ENCODE measurements at regions not wholly inside any gene's neighbourhood (a gene's known extent, or its start where the extent isn't known, plus 50 kb on each side); places are given as distances from the start of the nearest gene placed in this dataset.

DNA sequence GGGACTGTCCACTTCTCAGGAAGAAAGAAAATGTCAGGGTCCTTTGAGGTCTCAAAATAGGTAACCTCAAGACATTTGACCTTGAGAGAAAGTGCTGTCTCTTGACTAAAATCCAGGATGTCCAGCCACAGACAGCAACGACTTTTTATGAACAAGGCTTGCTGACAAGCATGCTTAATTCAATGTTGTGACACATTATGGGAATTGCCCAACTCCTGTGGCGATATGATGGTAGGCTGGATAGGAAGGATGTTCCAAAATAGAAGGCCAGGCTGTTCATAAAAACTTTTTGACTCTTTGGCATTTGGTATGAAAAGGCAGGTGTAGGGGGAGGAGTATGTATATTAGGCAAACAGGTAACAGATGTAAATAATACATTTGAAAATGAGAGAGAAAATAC is 50.8 kb upstream of the EDNRA start:
- H3K4me3 ChIP-seq (replicated peaks; ENCODE audit: low read depth, low read length), result no peak overlapping the region
- DNase-seq (ENCODE audit: low read depth), result no peak
- TF ChIP-seq, protein P1, sequence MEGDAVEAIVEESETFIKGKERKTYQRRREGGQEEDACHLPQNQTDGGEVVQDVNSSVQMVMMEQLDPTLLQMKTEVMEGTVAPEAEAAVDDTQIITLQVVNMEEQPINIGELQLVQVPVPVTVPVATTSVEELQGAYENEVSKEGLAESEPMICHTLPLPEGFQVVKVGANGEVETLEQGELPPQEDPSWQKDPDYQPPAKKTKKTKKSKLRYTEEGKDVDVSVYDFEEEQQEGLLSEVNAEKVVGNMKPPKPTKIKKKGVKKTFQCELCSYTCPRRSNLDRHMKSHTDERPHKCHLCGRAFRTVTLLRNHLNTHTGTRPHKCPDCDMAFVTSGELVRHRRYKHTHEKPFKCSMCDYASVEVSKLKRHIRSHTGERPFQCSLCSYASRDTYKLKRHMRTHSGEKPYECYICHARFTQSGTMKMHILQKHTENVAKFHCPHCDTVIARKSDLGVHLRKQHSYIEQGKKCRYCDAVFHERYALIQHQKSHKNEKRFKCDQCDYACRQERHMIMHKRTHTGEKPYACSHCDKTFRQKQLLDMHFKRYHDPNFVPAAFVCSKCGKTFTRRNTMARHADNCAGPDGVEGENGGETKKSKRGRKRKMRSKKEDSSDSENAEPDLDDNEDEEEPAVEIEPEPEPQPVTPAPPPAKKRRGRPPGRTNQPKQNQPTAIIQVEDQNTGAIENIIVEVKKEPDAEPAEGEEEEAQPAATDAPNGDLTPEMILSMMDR (IDR thresholded peaks at IDR 0.05; ENCODE audit: low read length, missing control alignments), result no peak
